ENCODE measurements at regions not wholly inside any gene's neighbourhood (a gene's known extent, or its start where the extent isn't known, plus 50 kb on each side); places are given as distances from the start of the nearest gene placed in this dataset.

DNA sequence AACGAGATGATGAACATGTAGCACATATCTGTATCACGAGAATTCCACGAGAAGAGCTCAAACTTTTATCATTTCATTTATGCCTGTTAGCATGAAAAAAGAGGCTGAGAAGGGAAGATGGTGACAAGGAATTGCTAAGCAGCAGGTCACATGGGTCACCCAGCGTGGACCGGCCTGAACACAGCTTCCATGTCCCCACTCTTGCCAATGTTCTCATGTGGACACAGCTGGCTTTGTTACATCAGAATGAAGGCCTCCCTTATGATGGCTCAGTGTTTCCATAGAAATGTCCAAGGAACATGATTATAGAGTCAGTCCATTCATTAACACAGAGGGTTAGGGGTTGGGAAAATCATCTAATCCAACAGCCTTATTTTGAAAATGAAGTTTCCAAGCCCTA lies 215.4 kb downstream of the CMPK2 start:
- Histone ChIP-seq H2AFZ (ENCODE audit: low read length) (no peak overlapping the region), H3K27me3 (ENCODE audit: control insufficient read depth in 1 of 2, insufficient read depth in 2 of 2, low read length in 2 of 2) (no peaks in the 10 kb centered on the region; a peak in 1 of 5 replicates), H3K27ac (ENCODE audit: extremely low read length, insufficient read depth, low read length) (no peak overlapping the region), H3K4me2 (ENCODE audit: low read depth, low read length) (no peak overlapping the region), H4K20me1 (ENCODE audit: insufficient read depth, low read length) (no peaks in the 10 kb centered on the region), H3K4me1 (ENCODE audit: insufficient read depth, low read length) (no peaks in the 10 kb centered on the region), H3K79me2 (ENCODE audit: insufficient read depth, low read length) (no peaks in the 10 kb centered on the region), H3K4me3 (replicated peaks in 1 of 3; ENCODE audit: insufficient read depth in 1 of 3, low read depth in 2 of 3, low read length in 3 of 3) (no peak overlapping the region), H3K9me3 (ENCODE audit: low read length) (no peaks in the 10 kb centered on the region), H3K36me3 (replicated peaks in 1 of 2; ENCODE audit: control insufficient read depth in 1 of 2, insufficient read depth in 2 of 2, low read length in 2 of 2) (no peaks in the 10 kb centered on the region), H3K9ac (ENCODE audit: insufficient read depth, low read depth, low read length) (no peak overlapping the region)
- in situ Hi-C loops (cut with HindIII; ENCODE audit: extremely low pct_ligation_motif_present, low pct_unique_long_range_greater_than_20kb) (no loop called here), intact Hi-C loops (cut with micrococcal nuclease; ENCODE audit: unreplicated experiment) (no loop called here)
- POLR2A ChIA-PET = no interaction called here
- CTCF ChIA-PET (ENCODE audit: low intra/inter-chr PET ratio, low total read pairs) = no interaction called here
- WGBS (ENCODE audit: low lambda C conversion rate) = 3% methylated on average over 5 of the region's 5 CpGs
- FAIRE-seq (no peak), DNase-seq (ENCODE audit: low spot score) (no peak), ATAC-seq (no peak)
- no TSS peak for BruUV-seq (replicated peaks)
- no peak for TF ChIP-seq ZNF720 (CRISPR knock-in tag; IDR thresholded peaks at IDR 0.05)
- no peak for TF ChIP-seq XRCC5 (optimal IDR thresholded peaks at IDR 0.05; ENCODE audit: low read length)
- TF ChIP-seq ZNF44 (CRISPR knock-in tag; IDR thresholded peaks at IDR 0.05) = no peak
- no peak for TF ChIP-seq ZFP1 (CRISPR knock-in tag; IDR thresholded peaks at IDR 0.05)
- no peak for TF ChIP-seq SOX6 (IDR thresholded peaks at IDR 0.05)
- TF ChIP-seq SOX6 (CRISPR knock-in tag; IDR thresholded peaks at IDR 0.05) = no peak
- no peak for TF ChIP-seq FOXM1 (CRISPR knock-in tag; IDR thresholded peaks at IDR 0.05)
- no peak for TF ChIP-seq MIER2 (CRISPR knock-in tag; IDR thresholded peaks at IDR 0.05)
- TF ChIP-seq, protein P1, sequence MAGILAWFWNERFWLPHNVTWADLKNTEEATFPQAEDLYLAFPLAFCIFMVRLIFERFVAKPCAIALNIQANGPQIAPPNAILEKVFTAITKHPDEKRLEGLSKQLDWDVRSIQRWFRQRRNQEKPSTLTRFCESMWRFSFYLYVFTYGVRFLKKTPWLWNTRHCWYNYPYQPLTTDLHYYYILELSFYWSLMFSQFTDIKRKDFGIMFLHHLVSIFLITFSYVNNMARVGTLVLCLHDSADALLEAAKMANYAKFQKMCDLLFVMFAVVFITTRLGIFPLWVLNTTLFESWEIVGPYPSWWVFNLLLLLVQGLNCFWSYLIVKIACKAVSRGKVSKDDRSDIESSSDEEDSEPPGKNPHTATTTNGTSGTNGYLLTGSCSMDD (CRISPR knock-in tag; IDR thresholded peaks at IDR 0.05) = no peak
- TF ChIP-seq ZNF557 (CRISPR knock-in tag; IDR thresholded peaks at IDR 0.05) = no peak
- TF ChIP-seq TAF1 (CRISPR knock-in tag; IDR thresholded peaks at IDR 0.05) = no peak
- TF ChIP-seq ZNF709 (CRISPR knock-in tag; IDR thresholded peaks at IDR 0.05) = no peak
- no peak for TF ChIP-seq ZNF234 (CRISPR knock-in tag; conservative IDR thresholded peaks at IDR 0.05)
- TF ChIP-seq MAFG (CRISPR knock-in tag; IDR thresholded peaks at IDR 0.05) = no peak
- TF ChIP-seq TGIF2 (CRISPR knock-in tag; IDR thresholded peaks at IDR 0.05) = no peak
- no peak for TF ChIP-seq HNF4G (IDR thresholded peaks at IDR 0.05; ENCODE audit: borderline replicate concordance, low read depth, low read length)
- no peak for TF ChIP-seq HNF4G (CRISPR knock-in tag; IDR thresholded peaks at IDR 0.05; ENCODE audit: borderline replicate concordance, low read depth)
- no peak for TF ChIP-seq ZBTB8A (CRISPR knock-in tag; IDR thresholded peaks at IDR 0.05; ENCODE audit: borderline replicate concordance, low read depth)
- TF ChIP-seq ZSCAN9 (CRISPR knock-in tag; IDR thresholded peaks at IDR 0.05; ENCODE audit: borderline replicate concordance) = no peak

Measured in HepG2 (cell line).